H9 (cell line): ENCODE measurements at regions not wholly inside any gene's neighbourhood (a gene's known extent, or its start where the extent isn't known, plus 50 kb on each side); places are given as distances from the start of the nearest gene placed in this dataset.

ENCODE experiments used
- DNase-seq: peaks from one replicate; pipeline ENCODE4 v3.0.0-alpha.2; 2017
- H2AFZ ChIP-seq: one replicate; pipeline ENCODE4 v1.6.1; 2013; ENCODE audit warnings: mild to moderate bottlenecking, low read length, control low read depth, moderate library complexity
- H2AK5ac ChIP-seq: 2 replicates; pipeline ENCODE4 v1.6.1; 2013; ENCODE audit warnings: low read length, control low read depth, mixed read lengths; ENCODE audit not compliant: insufficient read length
- H2BK120ac ChIP-seq: one replicate; pipeline ENCODE4 v1.6.1; 2013; ENCODE audit warnings: low read depth, mild to moderate bottlenecking, low read length, control low read depth, inconsistent platforms; ENCODE audit not compliant: poor library complexity, severe bottlenecking
- H2BK12ac ChIP-seq: 2 replicates; pipeline ENCODE4 v1.6.1; 2013; ENCODE audit warnings: low read length, control low read depth, mixed read lengths, low read depth; ENCODE audit not compliant: insufficient read length
- H2BK15ac ChIP-seq: 2 replicates; pipeline ENCODE4 v1.6.1; 2013; ENCODE audit warnings: low read depth, low read length, control low read depth
- H2BK20ac ChIP-seq: one replicate; pipeline ENCODE4 v1.6.1; 2013; ENCODE audit warnings: low read depth, mild to moderate bottlenecking, low read length, control low read depth, inconsistent platforms; ENCODE audit not compliant: poor library complexity, severe bottlenecking
- H2BK5ac ChIP-seq: 2 replicates; pipeline ENCODE4 v1.6.1; 2013; ENCODE audit warnings: low read length, control low read depth, mixed read lengths; ENCODE audit not compliant: insufficient read length
- H3K14ac ChIP-seq: 2 replicates; pipeline ENCODE4 v1.6.1; 2013; ENCODE audit warnings: low read length, control low read depth; ENCODE audit not compliant: insufficient read depth
- H3K18ac ChIP-seq: 2 replicates; pipeline ENCODE4 v1.6.1; 2013; ENCODE audit warnings: low read depth, mild to moderate bottlenecking, mixed read lengths, low read length, control low read depth; ENCODE audit not compliant: insufficient read length
- H3K23ac ChIP-seq: 2 replicates; pipeline ENCODE4 v1.6.1; 2013; ENCODE audit warnings: low read length, control low read depth, mixed read lengths, low read depth; ENCODE audit not compliant: insufficient read length
- H3K23me2 ChIP-seq: 2 replicates; pipeline ENCODE4 v1.6.1; 2013; ENCODE audit warnings: low read depth, mild to moderate bottlenecking, mixed read lengths, low read length, control low read depth; ENCODE audit not compliant: insufficient read length, poor library complexity, severe bottlenecking
- H3K27ac ChIP-seq: 2 replicates; pipeline ENCODE4 v1.5.1; 2013; ENCODE audit warnings: low read length, control low read depth, mixed read lengths, low read depth; ENCODE audit not compliant: insufficient read length
- H3K27me3 ChIP-seq: 2 replicates; pipeline ENCODE4 v1.6.1; 2013; ENCODE audit warnings: low read length, control low read depth, inconsistent platforms; ENCODE audit not compliant: insufficient read depth
- H3K4ac ChIP-seq: 2 replicates; pipeline ENCODE4 v1.6.1; 2013; ENCODE audit warnings: low read depth, mild to moderate bottlenecking, control low read depth, inconsistent platforms, low read length, moderate library complexity
- H3K4me1 ChIP-seq: 2 replicates; pipeline ENCODE4 v1.6.1; 2013; ENCODE audit warnings: low read length, control low read depth, inconsistent platforms; ENCODE audit not compliant: insufficient read depth
- H3K4me2 ChIP-seq: 2 replicates; pipeline ENCODE4 v1.6.1; 2013; ENCODE audit warnings: low read length, control low read depth, mixed read lengths; ENCODE audit not compliant: insufficient read length, insufficient read depth
- H3K56ac ChIP-seq: 2 replicates; pipeline ENCODE4 v1.6.1; 2013; ENCODE audit warnings: low read depth, mild to moderate bottlenecking, mixed read lengths, low read length, control low read depth; ENCODE audit not compliant: insufficient read length
- H3K79me1 ChIP-seq: 2 replicates; pipeline ENCODE4 v1.6.1; 2013; ENCODE audit warnings: low read depth, mild to moderate bottlenecking, moderate library complexity, low read length, control low read depth, inconsistent platforms; ENCODE audit not compliant: insufficient read depth, poor library complexity, severe bottlenecking
- H3K79me2 ChIP-seq: 2 replicates; pipeline ENCODE4 v1.6.1; 2013; ENCODE audit warnings: low read length, control low read depth, inconsistent platforms; ENCODE audit not compliant: insufficient read depth
- H3K9ac ChIP-seq: 2 replicates; pipeline ENCODE4 v1.6.1; 2013; ENCODE audit warnings: low read length, control low read depth, mixed read lengths; ENCODE audit not compliant: insufficient read length; ENCODE audit errors: extremely low read depth
- H3K9me3 ChIP-seq: one replicate; pipeline ENCODE4 v1.6.1; 2013; ENCODE audit warnings: low read depth, low read length, inconsistent platforms; ENCODE audit not compliant: control insufficient read depth
- H3T11ph ChIP-seq: one replicate; pipeline ENCODE4 v1.6.1; 2013; ENCODE audit warnings: mild to moderate bottlenecking, low read length, control low read depth, inconsistent platforms
- H4K20me1 ChIP-seq: one replicate; pipeline ENCODE4 v1.6.1; 2013; ENCODE audit not compliant: control insufficient read depth, insufficient read length, insufficient read depth
- H4K5ac ChIP-seq: 2 replicates; pipeline ENCODE4 v1.6.1; 2013; ENCODE audit warnings: low read depth, mild to moderate bottlenecking, mixed read lengths, low read length, control low read depth; ENCODE audit not compliant: insufficient read length
- H4K8ac ChIP-seq: replicated peaks from 2 replicates; pipeline ENCODE4 v1.6.1; 2013; ENCODE audit warnings: low read length, control low read depth, mixed read lengths, low read depth; ENCODE audit not compliant: insufficient read length
- H4K91ac ChIP-seq: 2 replicates; pipeline ENCODE4 v1.6.1; 2013; ENCODE audit warnings: low read depth, mild to moderate bottlenecking, moderate library complexity, mixed read lengths, low read length, control low read depth; ENCODE audit not compliant: insufficient read length
- H3K27ac Mint-ChIP-seq, 3 experiments: 2 replicates in 2 of 3; 3 replicates in 1 of 3; pipeline ENCODE4 v1.8.0; 2020 to 2021; ENCODE audit warnings: mixed read lengths in 3 of 3, mild to moderate bottlenecking in 1 of 3, moderate library complexity in 1 of 3
- H3K27me3 Mint-ChIP-seq: 2 replicates; pipeline ENCODE4 v1.8.0; 2021; ENCODE audit warnings: low read depth, mild to moderate bottlenecking, moderate library complexity, mixed read lengths
- H3K36me3 Mint-ChIP-seq, 3 experiments: 2 replicates in 2 of 3; 3 replicates in 1 of 3; pipeline ENCODE4 v1.8.0; 2020 to 2021; ENCODE audit warnings: low read depth in 3 of 3, mixed read lengths in 3 of 3; ENCODE audit not compliant: insufficient read depth in 1 of 3
- H3K4me1 Mint-ChIP-seq, 2 experiments: 2 replicates each; pipeline ENCODE4 v1.8.0; 2020; ENCODE audit warnings: mixed read lengths in 2 of 2
- H3K4me3 Mint-ChIP-seq, 2 experiments: 2 replicates in 1 of 2; 3 replicates in 1 of 2; pipeline ENCODE4 v1.8.0; 2020 to 2021; ENCODE audit warnings: mild to moderate bottlenecking in 2 of 2, mixed read lengths in 2 of 2, moderate library complexity in 1 of 2
- H3K9me3 Mint-ChIP-seq, 2 experiments: 2 replicates in 1 of 2; 3 replicates in 1 of 2; pipeline ENCODE4 v1.8.0; 2020; ENCODE audit warnings: mild to moderate bottlenecking in 2 of 2, mixed read lengths in 2 of 2, moderate library complexity in 1 of 2
- CTCF ChIP-seq: fragments of 200-600 bp; sonication (generic); conservative IDR thresholded peaks from 3 replicates; pipeline ENCODE4 v1.8.0; 2021; ENCODE audit warnings: antibody characterized with exemption, mild to moderate bottlenecking
- WGBS: extraction: QIAGEN DNeasy Blood & Tissue Kit; methylation state at CpG from one replicate; pipeline ENCODE4 v1.1.7; 2013; ENCODE audit warnings: missing lambda C conversion rate, low lambda C conversion rate, mixed read lengths; ENCODE audit not compliant: insufficient read length; ENCODE audit errors: extremely low coverage; 5-methylcytosine and 5-hydroxymethylcytosine counted together

- WGBS = no CpG with 5 or more reads among the region's 1 CpG
- Histone ChIP-seq H3K27ac (no peak overlapping the region), H3K27me3 (no peaks in the 10 kb centered on the region), H3K4me1 (no peaks in the 10 kb centered on the region), H3K18ac (no peak overlapping the region), H3K23ac (no peak overlapping the region), H2BK15ac (no peak overlapping the region), H3T11ph (no peak overlapping the region), H3K4me2 (no peak overlapping the region), H3K23me2 (no peaks in the 10 kb centered on the region), H3K9me3 (no peaks in the 10 kb centered on the region), H4K8ac (no peak overlapping the region), H4K5ac (no peak overlapping the region), H3K79me1 (no peaks in the 10 kb centered on the region), H3K79me2 (no peaks in the 10 kb centered on the region), H4K20me1 (no peaks in the 10 kb centered on the region), H2AFZ (no peak overlapping the region), H3K9ac (no peak overlapping the region), H3K14ac (no peak overlapping the region), H2BK12ac (no peak overlapping the region), H3K56ac (no peak overlapping the region), H2BK5ac (no peak overlapping the region), H2BK120ac (no peak overlapping the region), H4K91ac (no peak overlapping the region), H2BK20ac (no peak overlapping the region), H2AK5ac (no peak overlapping the region), H3K4ac (no peak overlapping the region)
- Mint-ChIP-seq H3K27me3 (no peaks in the 10 kb centered on the region), H3K9me3 (peaks cover 6 to 9% of the 10 kb centered on the region in 2 experiments), H3K36me3 (peaks cover 4 to 16% (median 6%) of the 10 kb centered on the region in 3 experiments; a peak in 6 of 7 replicates), H3K4me3 (no peak overlapping the region), H3K27ac (no peak overlapping the region), H3K4me1 (peaks cover 9 to 15% of the 10 kb centered on the region in 2 experiments)
- TF ChIP-seq CTCF = no peak
- DNase-seq = no peak
Measured at GRCh38 chr21:34235514-34235913, 128.3 kb upstream of the KCNE2 start.
